ENCODE measurements at regions not wholly inside any gene's neighbourhood (a gene's known extent, or its start where the extent isn't known, plus 50 kb on each side); places are given as distances from the start of the nearest gene placed in this dataset.

- no peak for DNase-seq (ENCODE audit: low read depth)
Measured at GRCh38 chr18:60554967-60555366, 182.4 kb upstream of the MC4R start.

- no peak for DNase-seq (ENCODE audit: low read depth)
Measured at GRCh38 chr18:60555625-60556024, 183.1 kb upstream of the MC4R start.

GRCh38 chr18:60556326-60556725, 183.8 kb upstream of the MC4R start:
- DNase-seq (ENCODE audit: low read depth), result no peak

- no peak for DNase-seq (ENCODE audit: low read depth)
Measured at GRCh38 chr18:60560071-60560470, 187.5 kb upstream of the MC4R start.

GRCh38 chr18:60563082-60563481, 190.5 kb upstream of the MC4R start:
- no peak for DNase-seq (ENCODE audit: low read depth)

GRCh38 chr18:60568220-60568619, 195.6 kb upstream of the MC4R start:
- no peak for DNase-seq (ENCODE audit: low read depth)

- DNase-seq (ENCODE audit: low read depth), result no peak
Measured at GRCh38 chr18:60570172-60570571, 197.6 kb upstream of the MC4R start.

- no peak for DNase-seq (ENCODE audit: low read depth)
Measured at GRCh38 chr18:60577457-60577856, 204.9 kb upstream of the MC4R start.

GRCh38 chr18:60585670-60586069, 213.1 kb upstream of the MC4R start:
- no peak for DNase-seq (ENCODE audit: low read depth)

GRCh38 chr18:60593249-60593648, 220.7 kb upstream of the MC4R start:
- DNase-seq (ENCODE audit: low read depth), result no peak

GRCh38 chr18:60596928-60597327, 224.4 kb upstream of the MC4R start:
- no peak for DNase-seq (ENCODE audit: low read depth)

GRCh38 chr18:60599267-60599666, 226.7 kb upstream of the MC4R start:
- DNase-seq (ENCODE audit: low read depth), result no peak

GRCh38 chr18:60599995-60600394, 227.4 kb upstream of the MC4R start:
- no peak for DNase-seq (ENCODE audit: low read depth)

GRCh38 chr18:60601249-60601648, 228.7 kb upstream of the MC4R start:
- no peak for DNase-seq (ENCODE audit: low read depth)

- no peak for DNase-seq (ENCODE audit: low read depth)
Measured at GRCh38 chr18:60623331-60623730, 250.8 kb upstream of the MC4R start.

GRCh38 chr18:60624207-60624606, 251.6 kb upstream of the MC4R start:
- DNase-seq (ENCODE audit: low read depth), result no peak

- DNase-seq (ENCODE audit: low read depth), result no peak
Measured at GRCh38 chr18:60639836-60640235, 267.3 kb upstream of the MC4R start.

- no peak for DNase-seq (ENCODE audit: low read depth)
Measured at GRCh38 chr18:60643009-60643408, 270.4 kb upstream of the MC4R start.

- no peak for DNase-seq (ENCODE audit: low read depth)
Measured at GRCh38 chr18:60646725-60647124, 274.1 kb upstream of the MC4R start.

- no peak for DNase-seq (ENCODE audit: low read depth)
Measured at GRCh38 chr18:60649107-60649506, 276.5 kb upstream of the MC4R start.

- no peak for DNase-seq (ENCODE audit: low read depth)
Measured at GRCh38 chr18:60649842-60650536, 277.4 kb upstream of the MC4R start.

- DNase-seq (ENCODE audit: low read depth), result no peak
Measured at GRCh38 chr18:60654298-60654697, 281.7 kb upstream of the MC4R start.

- DNase-seq (ENCODE audit: low read depth), result no peak
Measured at GRCh38 chr18:60656553-60656952, 284.0 kb upstream of the MC4R start.

- DNase-seq (ENCODE audit: low read depth), result no peak
Measured at GRCh38 chr18:60662491-60662890, 289.9 kb upstream of the MC4R start.

All from HS-27A (cell line).